NCI-H1105 treated with DMSO at 0.1 percent for 48 hours (cell line): ENCODE measurements at regions not wholly inside any gene's neighbourhood (a gene's known extent, or its start where the extent isn't known, plus 50 kb on each side); places are given as distances from the start of the nearest gene placed in this dataset.
"Not testable (repeated sequence)": the region's sequence is repeated elsewhere in the genome, so short reads cannot be mapped to it uniquely, and the experiment has no call there.

ENCODE experiments used
- DNase-seq: peaks from one replicate; lab custom pipeline; 2025; lab: John Stamatoyannopoulos, UW

GRCh38 chr14:86064595-86064994 is 534.7 kb downstream of the FLRT2 start:
- not testable (repeated sequence) for DNase-seq

GRCh38 chr14:86057018-86057667 is 527.2 kb downstream of the FLRT2 start:
- DNase-seq = peak; percentile 44

DNA sequence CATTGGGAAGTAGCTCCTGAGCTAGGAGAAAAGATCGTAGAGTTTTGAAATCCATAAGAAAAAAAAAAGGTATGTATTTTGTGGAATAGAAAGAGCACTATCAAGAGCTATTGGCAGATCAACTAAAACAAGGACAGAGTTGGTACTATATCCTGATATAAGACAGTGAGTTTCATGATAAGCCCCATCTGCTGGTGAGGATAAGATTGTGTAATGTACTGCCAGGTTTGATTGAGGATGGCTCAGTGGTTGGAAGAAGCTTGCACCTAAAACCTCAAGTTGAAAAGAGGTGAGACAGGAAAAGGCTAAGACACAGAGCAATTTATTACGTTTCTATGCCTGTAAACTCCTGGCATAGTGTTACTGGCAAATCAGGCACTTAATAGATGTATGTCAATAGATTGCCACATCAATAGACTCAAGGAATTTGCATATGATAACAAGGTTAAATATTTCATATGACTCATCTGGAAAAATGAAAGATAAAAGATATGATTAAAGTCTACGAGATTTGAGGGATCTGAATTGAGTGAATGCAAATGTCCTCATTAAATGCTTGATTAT is 525.6 kb downstream of the FLRT2 start:
- peak; percentile 12 for DNase-seq

GRCh38 chr14:86052868-86053267 is 522.9 kb downstream of the FLRT2 start:
- no peak for DNase-seq

DNA sequence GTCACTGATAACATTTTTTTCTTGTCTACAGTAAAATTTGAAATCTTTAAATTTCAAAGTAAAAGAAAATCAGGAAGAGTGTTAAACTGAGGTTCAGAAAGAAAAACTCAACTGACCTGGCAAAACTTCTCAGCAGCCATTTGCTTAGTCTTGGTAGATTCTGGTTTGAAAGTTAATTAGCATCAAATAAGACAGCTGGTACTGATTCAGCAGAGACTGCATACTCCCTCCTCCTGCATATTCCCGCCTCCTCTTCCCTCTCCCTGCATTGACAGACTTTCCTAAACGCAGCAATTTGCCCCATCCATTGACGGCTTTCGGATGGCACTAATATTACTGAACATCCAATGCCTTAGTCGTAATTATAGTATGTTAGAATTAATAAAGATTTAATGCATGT is 520.8 kb downstream of the FLRT2 start:
- DNase-seq = no peak

GRCh38 chr14:86050072-86050683 is 520.2 kb downstream of the FLRT2 start:
- no peak for DNase-seq

GRCh38 chr14:86039176-86039575 is 509.2 kb downstream of the FLRT2 start:
- no peak for DNase-seq

DNA sequence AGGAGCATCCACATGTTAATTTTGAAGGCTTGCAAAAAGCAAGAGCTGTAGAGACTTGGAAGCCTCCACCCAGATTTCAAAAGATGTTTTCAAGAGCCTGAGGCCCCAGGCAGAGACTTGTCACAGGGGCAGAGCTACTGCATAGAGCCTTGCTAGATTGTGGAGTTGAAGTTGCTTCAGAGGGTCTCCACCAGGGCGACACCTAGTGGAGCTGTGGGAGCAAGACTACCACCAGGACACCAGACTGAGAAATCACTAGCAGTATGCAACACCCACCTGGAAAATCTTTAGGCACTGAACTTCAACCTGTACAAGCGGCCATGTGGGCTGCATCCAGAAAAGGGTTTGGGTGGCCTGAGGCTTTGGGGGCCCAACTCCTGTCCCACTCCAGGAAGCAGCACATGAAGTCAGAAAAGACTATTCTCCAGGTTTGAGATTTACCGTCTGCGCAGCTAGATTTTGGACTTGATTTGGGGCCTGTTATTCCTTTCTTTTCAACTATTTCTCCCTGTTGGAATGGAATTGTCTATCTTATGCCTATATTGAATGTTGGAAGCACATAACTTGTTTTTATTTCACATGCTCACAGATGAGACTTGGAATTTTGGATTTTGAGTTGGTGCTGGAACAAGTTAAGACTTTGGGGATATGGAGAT is 508.6 kb downstream of the FLRT2 start:
- no peak for DNase-seq

- DNase-seq = no peak
Observed at GRCh38 chr14:86035882-86036281, 505.9 kb downstream of the FLRT2 start.

- no peak for DNase-seq
Observed at GRCh38 chr14:86027990-86028389, 498.0 kb downstream of the FLRT2 start.

DNA sequence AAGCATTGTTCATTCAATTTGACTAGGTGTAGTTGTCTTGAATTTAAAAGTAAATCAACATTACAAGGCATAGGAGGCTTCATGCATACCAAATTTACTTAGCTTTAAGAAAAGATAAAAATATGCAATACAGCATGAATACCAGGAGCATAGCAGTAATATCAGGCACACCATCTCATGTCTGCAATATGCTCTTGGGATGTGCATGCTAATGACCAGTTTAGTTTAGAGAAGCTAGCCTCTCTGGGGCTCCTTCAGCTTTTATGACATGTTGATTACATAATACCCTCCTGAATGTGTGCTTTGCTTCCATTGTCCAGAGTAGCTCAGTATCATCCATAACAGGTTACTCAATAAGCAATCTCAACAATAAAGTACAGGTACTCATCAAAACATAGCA is 497.2 kb downstream of the FLRT2 start:
- no peak for DNase-seq

DNA sequence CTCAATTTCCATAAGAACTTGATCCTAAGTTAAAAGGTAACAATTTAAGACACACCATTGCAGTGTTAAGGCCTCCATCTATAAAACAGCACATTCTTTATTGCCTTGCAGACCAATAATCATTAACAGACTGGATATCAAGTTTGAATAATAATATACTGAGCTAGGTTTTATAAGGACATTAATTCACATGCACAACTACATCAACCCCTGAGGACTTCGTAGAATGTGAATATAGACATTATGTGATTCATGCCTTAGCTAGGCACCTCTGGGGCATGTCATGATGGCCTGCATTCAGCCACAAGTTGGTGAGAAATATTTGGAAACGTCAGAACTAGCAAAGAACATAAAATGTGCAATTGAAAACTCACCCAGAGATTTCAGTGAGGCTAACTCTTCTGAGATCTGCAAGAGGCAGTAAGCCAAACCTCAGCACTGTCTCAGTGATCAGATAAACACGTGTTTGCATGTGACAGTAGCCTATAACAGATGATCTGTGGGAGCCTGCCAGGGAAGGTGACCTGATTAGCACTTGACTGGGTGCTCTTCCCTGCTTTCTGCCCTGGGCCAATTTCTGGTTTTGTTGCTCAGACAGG is 492.2 kb downstream of the FLRT2 start:
- no peak for DNase-seq

DNA sequence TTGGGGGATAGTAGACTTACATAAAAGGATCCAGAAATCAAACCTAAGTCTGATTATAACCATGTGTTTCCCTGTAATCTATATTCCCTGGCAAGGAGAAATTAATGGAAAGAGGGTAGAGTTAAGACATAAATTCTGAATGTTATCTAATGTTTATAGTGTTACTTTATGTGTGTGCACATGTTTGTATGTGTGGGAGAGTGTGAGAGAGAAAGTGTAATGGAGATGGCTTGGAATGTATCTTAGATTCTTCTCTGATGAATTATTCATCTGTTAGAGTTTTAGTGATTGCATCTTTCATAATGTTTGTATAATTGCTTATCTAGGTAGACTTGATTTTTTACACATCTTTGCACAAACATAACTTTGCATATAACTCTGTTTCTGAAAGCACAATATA is 490.9 kb downstream of the FLRT2 start:
- DNase-seq = no peak

- no peak for DNase-seq
Observed at GRCh38 chr14:86015941-86016340, 486.0 kb downstream of the FLRT2 start.

GRCh38 chr14:86015511-86015910 is 485.6 kb downstream of the FLRT2 start:
- DNase-seq = peak; percentile 17

GRCh38 chr14:86013641-86014040 is 483.7 kb downstream of the FLRT2 start:
- DNase-seq = no peak

- no peak for DNase-seq
Observed at GRCh38 chr14:86012461-86012860, 482.5 kb downstream of the FLRT2 start.

GRCh38 chr14:86003998-86004397 is 474.1 kb downstream of the FLRT2 start:
- DNase-seq = no peak

- DNase-seq = no peak
Observed at GRCh38 chr14:85996551-85996950, 466.6 kb downstream of the FLRT2 start.

DNA sequence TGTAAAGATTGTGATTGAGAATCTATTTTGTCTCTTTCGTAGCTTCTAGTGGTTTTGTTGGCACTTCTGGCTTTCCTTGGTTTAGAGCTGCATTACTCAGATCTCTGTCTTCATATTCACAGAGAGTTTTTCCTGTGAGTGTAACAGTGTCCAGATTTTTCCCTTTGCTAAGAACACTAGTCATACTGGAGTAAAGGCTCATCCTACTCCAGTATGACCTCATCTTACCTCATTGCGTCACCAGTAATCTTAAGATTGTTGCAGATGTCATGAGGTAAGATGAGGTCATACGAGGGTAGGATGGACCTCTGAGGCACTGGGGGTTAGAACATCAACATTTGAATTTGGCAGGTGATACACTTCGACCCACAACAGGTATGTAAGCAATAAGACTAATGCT is 461.2 kb downstream of the FLRT2 start:
- no peak for DNase-seq

GRCh38 chr14:85987907-85988306 is 458.0 kb downstream of the FLRT2 start:
- DNase-seq = no peak

DNA sequence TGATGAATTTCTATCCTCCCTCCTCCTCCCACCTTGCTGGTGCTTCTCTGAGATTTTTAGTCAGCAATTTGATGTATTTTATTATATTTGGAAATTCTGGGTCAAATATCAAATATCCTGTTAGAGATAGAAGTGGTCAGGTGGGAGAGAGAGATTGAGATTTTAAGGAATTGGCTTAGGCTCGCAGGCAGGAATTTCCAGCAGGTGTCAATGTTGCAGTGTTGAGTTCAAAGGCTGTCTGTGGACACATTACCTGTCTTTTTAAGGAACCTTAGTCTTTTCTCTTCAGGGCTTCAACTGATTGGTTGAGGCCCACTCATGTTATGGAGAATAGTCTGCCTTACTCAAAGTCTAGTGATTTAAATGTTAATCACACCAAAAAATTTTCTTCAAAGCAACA is 457.3 kb downstream of the FLRT2 start:
- DNase-seq = no peak
